ENCODE measurements at regions not wholly inside any gene's neighbourhood (a gene's known extent, or its start where the extent isn't known, plus 50 kb on each side); places are given as distances from the start of the nearest gene placed in this dataset.

- no peaks in the 10 kb centered on the region for H3K27me3 ChIP-seq
- TF ChIP-seq CTCF (IDR thresholded peaks at IDR 0.05; ENCODE audit: poor library complexity): no peak
- TF ChIP-seq EZH2 (IDR thresholded peaks at IDR 0.05; ENCODE audit: borderline replicate concordance): no peak
- TF ChIP-seq EZH2phosphoT487 (IDR thresholded peaks at IDR 0.05; ENCODE audit: low read depth, severe bottlenecking, unreplicated experiment): no peak
- H3K4me2 ChIP-seq: no peak overlapping the region
- no peaks in the 10 kb centered on the region for H3K79me2 ChIP-seq
- H3K36me3 ChIP-seq (replicated peaks; ENCODE audit: insufficient read depth, low read depth): no peaks in the 10 kb centered on the region
- no peaks in the 10 kb centered on the region for H3K9me2 ChIP-seq (replicated peaks; ENCODE audit: insufficient read depth)
- DNase-seq (ENCODE audit: low spot score): no peak
- no peaks in the 10 kb centered on the region for H4K20me1 ChIP-seq (ENCODE audit: insufficient read depth, poor library complexity, severe bottlenecking)
- no peak overlapping the region for H2AFZ ChIP-seq
- H3K4me1 ChIP-seq (ENCODE audit: insufficient read depth): no peaks in the 10 kb centered on the region
- H3K9me3 ChIP-seq (ENCODE audit: low read depth): no peaks in the 10 kb centered on the region
- no peak overlapping the region for H3K4me3 ChIP-seq
- 87% methylated on average over 2 of the region's 2 CpGs for WGBS (ENCODE audit: low lambda C conversion rate, missing lambda C conversion rate)
- no peak overlapping the region for H3K27ac ChIP-seq
Observed at GRCh38 chr15:97517737-97518136, 442.8 kb upstream of the ARRDC4 start.

GRCh38 chr15:97520689-97521088 lies 439.8 kb upstream of the ARRDC4 start:
- H3K79me2 ChIP-seq: no peaks in the 10 kb centered on the region
- no peaks in the 10 kb centered on the region for H4K20me1 ChIP-seq (ENCODE audit: insufficient read depth, poor library complexity, severe bottlenecking)
- H3K4me2 ChIP-seq: no peak overlapping the region
- H3K4me3 ChIP-seq: no peak overlapping the region
- H3K36me3 ChIP-seq (replicated peaks; ENCODE audit: insufficient read depth, low read depth): no peaks in the 10 kb centered on the region
- no peaks in the 10 kb centered on the region for H3K9me2 ChIP-seq (replicated peaks; ENCODE audit: insufficient read depth)
- no peak for DNase-seq (ENCODE audit: low spot score)
- H3K27me3 ChIP-seq: no peaks in the 10 kb centered on the region
- H3K9me3 ChIP-seq (ENCODE audit: low read depth): no peaks in the 10 kb centered on the region
- TF ChIP-seq EZH2phosphoT487 (IDR thresholded peaks at IDR 0.05; ENCODE audit: low read depth, severe bottlenecking, unreplicated experiment) (no peak), EZH2 (IDR thresholded peaks at IDR 0.05; ENCODE audit: borderline replicate concordance) (no peak), CTCF (IDR thresholded peaks at IDR 0.05; ENCODE audit: poor library complexity) (no peak)
- H3K27ac ChIP-seq: no peak overlapping the region
- no peak overlapping the region for H2AFZ ChIP-seq
- 79% methylated on average over 4 of the region's 4 CpGs for WGBS (ENCODE audit: low lambda C conversion rate, missing lambda C conversion rate)
- no peaks in the 10 kb centered on the region for H3K4me1 ChIP-seq (ENCODE audit: insufficient read depth)

- Histone ChIP-seq H3K4me3 (no peak overlapping the region), H3K9me2 (replicated peaks; ENCODE audit: insufficient read depth) (no peaks in the 10 kb centered on the region), H3K9me3 (ENCODE audit: low read depth) (no peaks in the 10 kb centered on the region), H3K36me3 (replicated peaks; ENCODE audit: insufficient read depth, low read depth) (no peaks in the 10 kb centered on the region), H3K4me2 (no peak overlapping the region), H3K79me2 (no peaks in the 10 kb centered on the region), H4K20me1 (ENCODE audit: insufficient read depth, poor library complexity, severe bottlenecking) (no peaks in the 10 kb centered on the region), H2AFZ (no peak overlapping the region), H3K4me1 (ENCODE audit: insufficient read depth) (no peaks in the 10 kb centered on the region), H3K27me3 (no peaks in the 10 kb centered on the region), H3K27ac (no peak overlapping the region)
- DNase-seq (ENCODE audit: low spot score): no peak
- TF ChIP-seq CTCF (IDR thresholded peaks at IDR 0.05; ENCODE audit: poor library complexity) (no peak), EZH2 (IDR thresholded peaks at IDR 0.05; ENCODE audit: borderline replicate concordance) (no peak), EZH2phosphoT487 (IDR thresholded peaks at IDR 0.05; ENCODE audit: low read depth, severe bottlenecking, unreplicated experiment) (no peak)
- 66% methylated on average over 21 of the region's 21 CpGs for WGBS (ENCODE audit: low lambda C conversion rate, missing lambda C conversion rate)
Observed at GRCh38 chr15:97521381-97522285, 438.9 kb upstream of the ARRDC4 start.
